ENCODE measurements at regions not wholly inside any gene's neighbourhood (a gene's known extent, or its start where the extent isn't known, plus 50 kb on each side); places are given as distances from the start of the nearest gene placed in this dataset.
"Not testable (repeated sequence)": the region's sequence is repeated elsewhere in the genome, so short reads cannot be mapped to it uniquely, and the experiment has no call there.

- Histone ChIP-seq H3K36me3 (ENCODE audit: insufficient read depth, low read length) (no peaks in the 10 kb centered on the region), H3K4me2 (ENCODE audit: low read length) (no peak overlapping the region), H3K4me1 (ENCODE audit: control insufficient read depth, insufficient read depth, low read length) (peaks cover 3% of the 10 kb centered on the region), H3K9ac (ENCODE audit: low read depth, low read length) (no peak overlapping the region), H3K27me3 (ENCODE audit: control insufficient read depth, insufficient read depth, low read length) (no peaks in the 10 kb centered on the region), H3K9me3 (replicated peaks; ENCODE audit: low read length) (no peaks in the 10 kb centered on the region), H3K4me3 (ENCODE audit: low read length) (no peak overlapping the region)
Observed at GRCh38 chr2:14896330-14897030, 264.0 kb downstream of the LRATD1 start.

- Histone ChIP-seq H3K27me3 (ENCODE audit: control insufficient read depth, insufficient read depth, low read length) (no peaks in the 10 kb centered on the region), H3K36me3 (ENCODE audit: insufficient read depth, low read length) (no peaks in the 10 kb centered on the region), H3K9ac (ENCODE audit: low read depth, low read length) (no peak overlapping the region), H3K9me3 (replicated peaks; ENCODE audit: low read length) (no peaks in the 10 kb centered on the region), H3K4me3 (ENCODE audit: low read length) (no peak overlapping the region), H3K4me2 (ENCODE audit: low read length) (no peak overlapping the region), H3K4me1 (ENCODE audit: control insufficient read depth, insufficient read depth, low read length) (peaks cover 3% of the 10 kb centered on the region)
Observed at GRCh38 chr2:14899621-14900414, 267.3 kb downstream of the LRATD1 start.

DNA sequence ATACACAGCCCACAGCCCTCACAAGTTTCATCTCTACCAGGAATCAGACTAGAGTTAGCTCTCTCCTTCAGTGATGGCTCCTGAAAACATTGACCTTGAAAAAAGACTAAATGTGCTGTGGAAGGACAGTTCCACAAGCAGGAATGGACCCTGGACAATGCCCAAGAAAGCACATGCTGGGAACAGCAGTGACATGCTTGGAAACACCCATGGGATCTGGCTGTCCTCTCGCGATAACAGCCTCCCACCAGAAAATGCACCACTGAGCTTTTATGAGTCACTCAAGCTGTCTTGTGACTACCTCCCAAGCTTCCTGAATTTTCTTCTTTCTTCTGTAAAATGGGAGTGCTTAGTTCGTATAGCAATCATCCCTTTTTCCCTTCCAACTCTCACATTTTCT lies 269.2 kb downstream of the LRATD1 start:
- Histone ChIP-seq H3K9ac (ENCODE audit: low read depth, low read length) (no peak overlapping the region), H3K4me2 (ENCODE audit: low read length) (no peak overlapping the region), H3K36me3 (ENCODE audit: insufficient read depth, low read length) (no peaks in the 10 kb centered on the region), H3K27me3 (ENCODE audit: control insufficient read depth, insufficient read depth, low read length) (no peaks in the 10 kb centered on the region), H3K9me3 (replicated peaks; ENCODE audit: low read length) (no peaks in the 10 kb centered on the region), H3K4me1 (ENCODE audit: control insufficient read depth, insufficient read depth, low read length) (no peaks in the 10 kb centered on the region), H3K4me3 (ENCODE audit: low read length) (no peak overlapping the region)

- no peaks in the 10 kb centered on the region for H3K9me3 ChIP-seq (replicated peaks; ENCODE audit: low read length)
- no peak overlapping the region for H3K4me3 ChIP-seq (ENCODE audit: low read length)
- H3K9ac ChIP-seq (ENCODE audit: low read depth, low read length): no peak overlapping the region
- H3K4me2 ChIP-seq (ENCODE audit: low read length): no peak overlapping the region
- no peaks in the 10 kb centered on the region for H3K36me3 ChIP-seq (ENCODE audit: insufficient read depth, low read length)
- H3K27me3 ChIP-seq (ENCODE audit: control insufficient read depth, insufficient read depth, low read length): no peaks in the 10 kb centered on the region
- H3K4me1 ChIP-seq (ENCODE audit: control insufficient read depth, insufficient read depth, low read length): no peaks in the 10 kb centered on the region
Observed at GRCh38 chr2:14902953-14903352, 270.4 kb downstream of the LRATD1 start.

- no peaks in the 10 kb centered on the region for H3K27me3 ChIP-seq (ENCODE audit: control insufficient read depth, insufficient read depth, low read length)
Observed at GRCh38 chr2:14903709-14904374, 271.3 kb downstream of the LRATD1 start.

DNA sequence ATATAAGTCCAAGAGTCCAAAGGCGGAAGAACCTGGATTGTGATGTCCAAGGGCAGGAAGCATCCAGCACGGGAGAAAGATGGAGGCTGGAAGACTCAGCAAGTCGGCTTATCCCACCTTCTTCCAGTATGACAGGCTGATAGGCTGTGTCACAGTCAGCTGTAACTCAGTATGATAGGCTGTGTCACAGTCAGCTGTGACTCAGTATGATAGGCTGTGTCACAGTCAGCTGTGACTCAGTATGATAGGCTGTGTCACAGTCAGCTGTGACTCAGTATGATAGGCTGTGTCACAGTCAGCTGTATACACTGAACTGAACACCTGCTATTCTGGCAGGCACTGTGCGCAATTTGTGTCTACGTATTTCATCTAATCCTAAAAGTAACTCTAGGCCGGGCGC lies 271.9 kb downstream of the LRATD1 start:
- not testable (repeated sequence) for H3K4me3 ChIP-seq (ENCODE audit: low read length); H3K27me3 ChIP-seq (ENCODE audit: control insufficient read depth, insufficient read depth, low read length); H3K36me3 ChIP-seq (ENCODE audit: insufficient read depth, low read length); H3K4me1 ChIP-seq (ENCODE audit: control insufficient read depth, insufficient read depth, low read length); H3K9me3 ChIP-seq (replicated peaks; ENCODE audit: low read length); H3K9ac ChIP-seq (ENCODE audit: low read depth, low read length); H3K4me2 ChIP-seq (ENCODE audit: low read length)

More at GRCh38 chr2:14903709-14904374, 271.3 kb downstream of the LRATD1 start:
- no peaks in the 10 kb centered on the region for H3K4me1 ChIP-seq (ENCODE audit: control insufficient read depth, insufficient read depth, low read length)
- H3K4me3 ChIP-seq (ENCODE audit: low read length): no peak overlapping the region
- H3K36me3 ChIP-seq (ENCODE audit: insufficient read depth, low read length): no peaks in the 10 kb centered on the region
- H3K9me3 ChIP-seq (replicated peaks; ENCODE audit: low read length): no peaks in the 10 kb centered on the region
- H3K4me2 ChIP-seq (ENCODE audit: low read length): no peak overlapping the region
- H3K9ac ChIP-seq (ENCODE audit: low read depth, low read length): no peak overlapping the region

DNA sequence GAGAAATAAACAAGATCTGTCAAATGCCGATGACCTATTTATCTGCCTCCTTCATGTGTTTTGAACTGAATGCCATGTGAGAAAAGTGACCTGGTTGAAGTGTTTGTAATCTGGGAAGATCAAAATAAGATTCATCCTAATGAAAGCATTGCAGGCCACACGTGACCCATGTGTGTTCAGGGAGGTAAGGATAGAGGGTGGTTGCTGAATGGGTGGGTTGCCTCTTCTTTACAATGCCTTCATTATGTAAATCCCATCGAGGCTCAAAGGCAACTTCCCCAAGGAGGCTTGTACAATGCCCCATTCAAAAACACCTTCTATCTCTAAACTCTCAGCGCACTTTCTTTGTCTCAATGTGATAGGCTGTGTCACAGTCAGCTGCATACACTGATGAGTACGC lies 273.1 kb downstream of the LRATD1 start:
- H3K36me3 ChIP-seq (ENCODE audit: insufficient read depth, low read length): no peaks in the 10 kb centered on the region

DNA sequence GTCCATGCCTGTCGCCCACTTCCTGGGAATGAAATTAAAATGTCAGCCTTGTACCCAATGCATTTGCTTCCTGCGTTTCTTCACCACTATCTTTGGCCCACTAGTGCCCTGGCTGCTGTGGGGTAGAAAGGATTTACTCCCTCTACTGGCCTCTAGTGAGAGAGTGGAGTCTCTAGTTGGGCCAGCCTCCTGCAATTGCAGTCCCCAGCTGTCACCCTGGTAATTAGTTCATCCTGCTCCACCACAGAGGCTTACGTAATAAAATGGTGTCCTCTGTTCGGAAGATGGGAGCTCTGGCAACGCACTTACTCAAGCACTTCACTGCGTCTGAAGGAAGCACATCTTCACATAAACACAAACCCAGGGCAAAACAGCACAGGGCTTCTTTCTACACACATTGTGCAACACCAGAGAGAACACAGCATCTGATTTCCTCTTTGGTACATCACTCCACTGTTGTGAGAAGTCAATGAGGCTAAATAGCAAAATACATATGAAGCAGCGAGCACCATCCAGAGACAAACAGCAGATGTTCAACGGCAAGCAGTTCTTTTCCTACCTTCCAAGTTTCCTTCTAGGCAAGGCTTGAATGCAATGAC lies 274.6 kb downstream of the LRATD1 start:
- Histone ChIP-seq H3K27me3 (ENCODE audit: control insufficient read depth, insufficient read depth, low read length) (no peaks in the 10 kb centered on the region), H3K4me2 (ENCODE audit: low read length) (no peak overlapping the region), H3K36me3 (ENCODE audit: insufficient read depth, low read length) (no peaks in the 10 kb centered on the region), H3K4me1 (ENCODE audit: control insufficient read depth, insufficient read depth, low read length) (no peaks in the 10 kb centered on the region), H3K9ac (ENCODE audit: low read depth, low read length) (no peak overlapping the region), H3K9me3 (replicated peaks; ENCODE audit: low read length) (no peaks in the 10 kb centered on the region), H3K4me3 (ENCODE audit: low read length) (no peak overlapping the region)

More for the DNA sequence above, 273.1 kb downstream of the LRATD1 start:
- Histone ChIP-seq H3K4me1 (ENCODE audit: control insufficient read depth, insufficient read depth, low read length) (no peaks in the 10 kb centered on the region), H3K9ac (ENCODE audit: low read depth, low read length) (no peak overlapping the region), H3K4me2 (ENCODE audit: low read length) (no peak overlapping the region), H3K9me3 (replicated peaks; ENCODE audit: low read length) (no peaks in the 10 kb centered on the region), H3K27me3 (ENCODE audit: control insufficient read depth, insufficient read depth, low read length) (no peaks in the 10 kb centered on the region), H3K4me3 (ENCODE audit: low read length) (no peak overlapping the region)

- no peak overlapping the region for H3K4me2 ChIP-seq (ENCODE audit: low read length)
- H3K36me3 ChIP-seq (ENCODE audit: insufficient read depth, low read length): no peaks in the 10 kb centered on the region
- H3K4me3 ChIP-seq (ENCODE audit: low read length): no peak overlapping the region
- no peaks in the 10 kb centered on the region for H3K9me3 ChIP-seq (replicated peaks; ENCODE audit: low read length)
- no peaks in the 10 kb centered on the region for H3K4me1 ChIP-seq (ENCODE audit: control insufficient read depth, insufficient read depth, low read length)
- H3K9ac ChIP-seq (ENCODE audit: low read depth, low read length): no peak overlapping the region
- no peaks in the 10 kb centered on the region for H3K27me3 ChIP-seq (ENCODE audit: control insufficient read depth, insufficient read depth, low read length)
Observed at GRCh38 chr2:14909795-14910194, 277.3 kb downstream of the LRATD1 start.

GRCh38 chr2:14910654-14911053 lies 278.1 kb downstream of the LRATD1 start:
- H3K9ac ChIP-seq (ENCODE audit: low read depth, low read length): no peak overlapping the region
- no peaks in the 10 kb centered on the region for H3K36me3 ChIP-seq (ENCODE audit: insufficient read depth, low read length)
- H3K4me3 ChIP-seq (ENCODE audit: low read length): no peak overlapping the region
- no peak overlapping the region for H3K4me2 ChIP-seq (ENCODE audit: low read length)
- no peaks in the 10 kb centered on the region for H3K9me3 ChIP-seq (replicated peaks; ENCODE audit: low read length)
- H3K27me3 ChIP-seq (ENCODE audit: control insufficient read depth, insufficient read depth, low read length): no peaks in the 10 kb centered on the region
- no peaks in the 10 kb centered on the region for H3K4me1 ChIP-seq (ENCODE audit: control insufficient read depth, insufficient read depth, low read length)

DNA sequence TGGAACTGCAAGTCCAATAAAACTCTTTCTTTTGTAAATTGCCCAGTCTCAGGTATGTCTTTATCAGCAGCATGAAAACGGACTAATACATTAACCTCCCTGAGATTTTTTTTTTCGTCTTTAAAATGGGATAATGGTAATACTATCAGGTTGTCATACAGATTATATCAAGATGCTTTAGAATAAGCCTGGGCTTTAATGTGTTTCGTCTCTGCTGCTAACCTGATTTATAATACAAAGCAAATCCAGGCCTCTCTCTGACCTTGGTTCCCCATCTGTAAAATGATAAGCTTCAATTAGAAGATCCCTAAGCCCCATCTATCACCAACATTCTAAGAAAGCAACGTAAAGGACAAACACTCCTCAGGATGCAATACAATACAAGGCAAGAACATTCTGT lies 283.5 kb downstream of the LRATD1 start:
- Histone ChIP-seq H3K4me1 (ENCODE audit: control insufficient read depth, insufficient read depth, low read length) (no peaks in the 10 kb centered on the region), H3K4me3 (ENCODE audit: low read length) (no peak overlapping the region), H3K9ac (ENCODE audit: low read depth, low read length) (no peak overlapping the region), H3K36me3 (ENCODE audit: insufficient read depth, low read length) (no peaks in the 10 kb centered on the region), H3K27me3 (ENCODE audit: control insufficient read depth, insufficient read depth, low read length) (no peaks in the 10 kb centered on the region), H3K4me2 (ENCODE audit: low read length) (no peak overlapping the region), H3K9me3 (replicated peaks; ENCODE audit: low read length) (no peaks in the 10 kb centered on the region)
